ENCODE measurements at regions not wholly inside any gene's neighbourhood (a gene's known extent, or its start where the extent isn't known, plus 50 kb on each side); places are given as distances from the start of the nearest gene placed in this dataset.

- DNase-seq (ENCODE audit: low read depth in 1 of 2, low spot score in 1 of 2), result no peak
Observed at GRCh38 chr10:21068026-21068656, 171.0 kb upstream of the NEBL start.

DNA sequence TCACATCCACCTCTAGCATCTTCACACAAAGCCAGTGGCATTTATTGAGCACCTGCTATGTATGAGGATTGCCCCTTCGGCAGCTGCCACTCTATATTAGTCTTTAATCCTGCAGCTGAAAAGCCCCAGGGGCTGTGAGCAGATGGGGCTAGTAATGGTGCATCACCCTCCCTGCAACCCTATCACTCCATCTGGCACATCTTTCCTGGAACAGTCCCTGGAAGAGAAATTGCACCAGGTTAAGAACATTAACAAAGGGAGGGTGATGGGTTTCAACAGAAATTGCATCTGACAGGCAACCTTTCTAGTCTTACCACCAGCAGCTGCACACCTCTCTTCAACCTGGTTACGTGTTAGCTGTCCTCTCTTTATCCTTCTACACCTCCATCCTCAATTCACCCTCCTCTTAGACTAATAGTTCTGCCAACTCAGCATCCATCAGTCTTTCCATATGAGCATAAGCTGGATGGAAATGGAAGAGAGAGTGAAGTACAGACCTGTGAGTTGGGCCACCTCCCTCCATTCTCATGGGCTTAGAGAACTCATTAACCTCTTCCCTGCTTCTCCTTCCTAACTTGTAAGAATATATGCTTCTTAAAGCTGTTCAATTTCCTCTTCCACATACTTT is 168.6 kb upstream of the NEBL start:
- no peak for DNase-seq (ENCODE audit: low read depth in 1 of 2, low spot score in 1 of 2)

DNA sequence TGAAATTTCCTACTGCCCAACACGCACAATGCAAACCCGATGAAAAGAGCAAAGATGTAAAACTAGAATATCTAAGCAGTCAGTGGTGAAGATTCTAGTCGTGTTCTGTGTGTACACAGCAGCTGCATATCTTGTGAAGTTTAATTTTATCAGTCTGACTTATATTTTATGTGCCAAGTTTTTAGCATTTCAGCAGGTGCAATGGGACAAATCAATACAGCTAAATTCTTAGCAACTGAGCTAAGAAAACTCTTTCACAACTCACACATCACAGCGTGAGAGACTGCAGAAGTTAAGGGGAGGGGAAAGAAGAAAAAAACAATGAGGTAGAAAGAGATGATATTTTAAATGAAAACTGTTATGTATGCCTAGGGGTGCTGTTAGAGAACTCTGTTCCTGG is 164.9 kb upstream of the NEBL start:
- no peak for DNase-seq (ENCODE audit: low read depth in 1 of 2, low spot score in 1 of 2)

GRCh38 chr10:21061184-21061583 is 164.1 kb upstream of the NEBL start:
- DNase-seq (ENCODE audit: low read depth in 1 of 2, low spot score in 1 of 2), result no peak

DNA sequence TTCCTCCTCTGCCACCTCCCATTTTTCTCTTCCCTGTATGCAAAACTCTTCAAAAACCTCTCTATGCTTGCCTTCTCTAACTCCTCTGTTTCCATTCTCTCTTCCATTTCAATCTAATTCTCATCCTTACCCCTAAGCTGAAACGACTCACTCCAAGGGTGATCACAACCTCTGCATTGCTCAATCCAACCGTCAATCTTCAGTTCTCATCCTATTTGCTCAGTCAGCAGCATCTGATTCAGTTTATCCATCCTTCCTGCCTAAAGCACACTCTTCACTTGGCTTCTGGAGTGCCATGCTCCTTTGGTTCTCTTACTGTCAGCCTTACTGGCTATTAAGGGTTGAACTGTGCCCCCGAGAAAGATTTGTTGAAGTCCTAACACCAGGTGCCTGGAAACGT is 163.5 kb upstream of the NEBL start:
- no peak for DNase-seq (ENCODE audit: low read depth in 1 of 2, low spot score in 1 of 2)

GRCh38 chr10:21057989-21058388 is 160.9 kb upstream of the NEBL start:
- no peak for DNase-seq (ENCODE audit: low read depth in 1 of 2, low spot score in 1 of 2)

GRCh38 chr10:21057436-21057835 is 160.3 kb upstream of the NEBL start:
- DNase-seq (ENCODE audit: low read depth in 1 of 2, low spot score in 1 of 2), result no peak

- DNase-seq (ENCODE audit: low read depth in 1 of 2, low spot score in 1 of 2), result no peak
Observed at GRCh38 chr10:21056461-21056860, 159.3 kb upstream of the NEBL start.

DNA sequence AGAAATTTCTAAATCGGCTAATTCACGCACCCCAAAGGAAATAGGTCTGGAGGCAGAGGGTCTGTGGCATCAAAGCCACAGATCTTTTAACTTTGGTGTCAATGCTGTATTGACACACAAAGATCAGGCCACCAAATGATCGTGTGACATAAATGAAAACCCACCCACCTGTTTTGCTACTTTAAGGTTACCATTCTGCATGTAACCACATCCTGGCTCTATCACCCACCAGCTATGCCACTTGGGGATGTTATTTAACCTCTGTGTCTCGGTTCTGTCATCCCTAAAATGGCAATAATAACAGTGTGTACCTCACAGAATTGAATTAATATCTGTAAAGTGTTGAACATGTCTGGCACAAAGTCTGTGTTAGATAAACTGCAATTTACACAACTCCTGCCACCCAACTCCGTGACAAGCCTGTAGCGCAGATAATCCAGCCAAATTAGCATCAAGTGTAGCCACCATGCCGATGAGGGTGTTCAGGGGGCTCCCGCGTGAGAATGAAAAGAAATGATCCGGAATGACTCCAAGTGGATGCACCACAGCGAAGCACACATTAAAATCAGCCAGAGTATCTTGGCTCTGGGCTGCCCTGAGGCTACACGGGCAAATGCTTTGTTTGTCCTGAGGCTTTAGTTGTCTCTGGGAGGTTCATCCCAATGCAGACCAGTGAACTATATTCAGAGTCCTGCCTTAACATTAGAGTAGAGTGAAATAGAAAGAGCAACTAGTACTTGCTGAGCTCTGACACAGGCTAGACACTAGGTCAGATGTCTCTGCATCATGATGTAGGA is 158.4 kb upstream of the NEBL start:
- no peak for DNase-seq (ENCODE audit: low read depth in 1 of 2, low spot score in 1 of 2)

DNA sequence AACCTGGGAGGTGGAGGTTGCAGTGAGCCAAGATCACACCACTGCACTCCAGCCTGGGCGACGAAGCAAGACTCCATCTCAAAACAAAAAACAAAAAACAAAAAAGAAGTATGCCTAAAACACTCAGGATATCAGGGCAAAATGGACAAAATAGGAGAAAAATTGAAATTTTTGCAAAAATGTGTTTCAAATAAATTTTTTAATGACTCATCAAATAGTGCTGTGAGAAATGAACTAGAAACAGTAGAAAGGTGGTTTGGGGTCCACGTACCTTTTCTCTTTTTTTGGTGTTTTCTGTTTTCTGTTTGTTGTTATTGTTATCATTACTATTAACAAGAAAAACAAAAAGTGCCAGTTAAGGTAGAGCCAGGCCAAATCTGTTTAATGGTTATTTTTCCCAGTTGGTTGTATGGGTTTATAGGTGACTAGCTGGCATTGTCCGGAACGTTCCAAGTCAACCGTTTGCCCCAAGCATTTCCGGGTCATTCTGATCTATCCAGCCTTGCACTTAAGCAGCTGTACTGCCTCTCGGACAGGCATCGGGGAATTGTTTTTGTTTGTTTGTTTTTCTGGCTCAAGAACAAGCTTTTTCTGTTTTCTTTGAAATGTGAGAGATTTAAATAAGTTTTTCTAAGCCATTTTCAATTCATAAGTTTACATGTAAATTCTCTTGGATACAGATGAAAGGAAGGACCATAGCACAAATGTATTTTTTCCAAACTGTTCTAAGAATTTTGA is 157.0 kb upstream of the NEBL start:
- DNase-seq (ENCODE audit: low read depth in 1 of 2, low spot score in 1 of 2), result no peak

- no peak for DNase-seq (ENCODE audit: low read depth in 1 of 2, low spot score in 1 of 2)
Observed at GRCh38 chr10:21052709-21053104, 155.6 kb upstream of the NEBL start.

GRCh38 chr10:21052072-21052708 is 155.1 kb upstream of the NEBL start:
- DNase-seq (ENCODE audit: low read depth in 1 of 2, low spot score in 1 of 2), result no peak

- no peak for DNase-seq (ENCODE audit: low read depth in 1 of 2, low spot score in 1 of 2)
Observed at GRCh38 chr10:21049482-21049881, 152.4 kb upstream of the NEBL start.

DNA sequence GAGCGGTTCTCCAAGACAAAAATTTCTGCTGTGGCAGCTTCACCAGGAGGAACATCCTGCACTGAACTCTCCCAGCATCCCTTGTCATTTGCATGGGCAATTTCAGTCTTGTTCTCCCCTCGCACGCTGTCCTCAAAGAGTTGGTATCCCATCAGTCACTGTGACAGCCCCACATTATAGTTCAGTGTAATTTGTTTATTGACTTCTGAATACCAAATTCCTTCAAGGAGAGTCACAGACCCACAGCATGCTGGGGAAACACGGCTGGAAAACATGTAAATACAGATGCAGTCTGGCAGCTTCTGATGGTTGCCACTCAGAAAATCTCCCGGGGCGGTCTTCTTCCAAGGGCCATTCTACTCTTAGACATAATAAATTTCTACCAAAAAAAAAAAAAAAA is 151.0 kb upstream of the NEBL start:
- no peak for DNase-seq (ENCODE audit: low read depth in 1 of 2, low spot score in 1 of 2)

GRCh38 chr10:21047511-21047910 is 150.4 kb upstream of the NEBL start:
- no peak for DNase-seq (ENCODE audit: low read depth in 1 of 2, low spot score in 1 of 2)

DNA sequence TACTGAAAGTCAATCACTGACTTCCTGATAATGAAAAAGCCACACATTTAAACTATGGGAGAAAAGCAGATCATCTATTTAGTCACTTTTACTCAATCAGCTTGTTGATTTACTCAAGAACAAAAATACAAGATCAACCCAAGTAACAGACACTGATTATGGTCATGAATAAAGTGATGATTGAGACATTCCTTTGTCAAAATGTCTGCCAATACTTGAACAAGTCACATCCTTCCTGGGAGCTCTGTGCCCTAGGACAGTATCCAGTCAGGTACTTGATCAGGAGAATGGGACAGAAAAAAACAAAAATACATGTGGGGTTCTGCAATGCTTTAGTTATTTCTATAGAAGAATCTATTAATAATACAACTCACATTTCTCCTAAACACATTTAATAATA is 150.0 kb upstream of the NEBL start:
- DNase-seq (ENCODE audit: low read depth in 1 of 2, low spot score in 1 of 2), result no peak

DNA sequence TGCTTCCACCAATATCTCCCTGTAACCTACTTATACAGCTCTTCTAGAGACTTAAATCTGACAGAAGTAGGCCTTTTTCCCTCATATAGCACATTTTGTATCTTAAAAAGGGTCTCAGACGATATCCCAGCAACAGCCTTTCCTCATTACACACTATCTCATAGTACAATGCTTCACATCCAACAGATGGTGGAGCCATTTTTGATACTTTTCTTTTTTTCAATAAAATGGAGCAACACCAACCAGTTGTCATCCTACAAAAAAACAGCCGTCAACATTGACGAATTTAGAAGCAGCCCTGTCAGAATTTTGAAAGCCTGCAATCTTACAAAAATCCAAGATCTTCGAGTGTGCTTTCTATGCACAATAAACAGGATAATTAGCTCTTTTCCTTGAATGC is 145.9 kb upstream of the NEBL start:
- no peak for DNase-seq (ENCODE audit: low read depth in 1 of 2, low spot score in 1 of 2)

GRCh38 chr10:21042536-21042935 is 145.4 kb upstream of the NEBL start:
- no peak for DNase-seq (ENCODE audit: low read depth in 1 of 2, low spot score in 1 of 2)

GRCh38 chr10:21041763-21042458 is 144.8 kb upstream of the NEBL start:
- no peak for DNase-seq (ENCODE audit: low read depth in 1 of 2, low spot score in 1 of 2)

GRCh38 chr10:21039721-21040120 is 142.6 kb upstream of the NEBL start:
- DNase-seq (ENCODE audit: low read depth in 1 of 2, low spot score in 1 of 2), result no peak

- DNase-seq (ENCODE audit: low read depth in 1 of 2, low spot score in 1 of 2), result no peak
Observed at GRCh38 chr10:21036757-21037156, 139.6 kb upstream of the NEBL start.
